ENCODE measurements at regions not wholly inside any gene's neighbourhood (a gene's known extent, or its start where the extent isn't known, plus 50 kb on each side); places are given as distances from the start of the nearest gene placed in this dataset.
"Not testable (repeated sequence)": the region's sequence is repeated elsewhere in the genome, so short reads cannot be mapped to it uniquely, and the experiment has no call there.

DNA sequence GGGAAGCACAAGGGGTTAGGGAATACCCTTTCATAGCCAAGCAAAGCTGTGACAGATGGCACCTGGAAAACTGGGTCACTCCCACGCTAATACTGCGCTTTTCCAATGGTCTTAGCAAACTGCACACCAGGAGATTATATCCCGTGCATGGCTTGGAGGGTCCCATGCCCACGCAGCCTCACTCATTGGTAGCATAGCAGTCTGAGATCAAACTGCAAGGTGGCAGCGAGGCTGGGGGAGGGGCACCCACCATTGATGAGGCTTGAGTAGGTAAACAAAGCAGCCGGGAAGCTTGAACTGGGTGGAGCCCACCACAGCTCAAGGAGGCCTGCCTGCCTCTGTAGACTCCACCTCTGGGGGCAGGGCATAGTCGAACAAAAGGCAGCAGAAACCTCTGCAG lies 63.2 kb upstream of the ADAMTS3 start:
- H3K27ac Mint-ChIP-seq; ATAC-seq; H3K36me3 Mint-ChIP-seq; H3K4me3 Mint-ChIP-seq; H3K4me1 Mint-ChIP-seq (ENCODE audit: low read depth in 2 of 2); DNase-seq (ENCODE audit: low spot score); H3K27me3 Mint-ChIP-seq: not testable (repeated sequence)
- H3K9me3 Mint-ChIP-seq: peaks cover 13% of the 10 kb centered on the region

DNA sequence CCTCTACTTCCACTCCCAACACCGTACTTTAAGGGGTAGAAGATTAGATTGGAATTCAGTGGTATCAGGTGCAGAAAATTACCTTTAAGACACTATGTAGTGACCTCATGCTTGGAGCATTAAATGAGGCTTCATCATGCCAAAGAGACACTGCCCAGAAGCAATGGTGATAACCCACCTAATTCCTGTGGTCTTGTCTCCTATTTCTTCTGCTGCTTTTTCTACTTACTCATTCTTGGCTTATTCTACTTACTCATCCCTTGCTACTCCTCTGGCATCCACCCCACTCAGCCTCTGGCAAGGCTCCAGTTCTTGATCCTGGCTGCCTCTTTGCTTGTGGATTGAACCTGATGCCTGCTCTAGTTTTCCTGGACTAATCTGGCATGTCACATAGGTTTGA lies 62.3 kb upstream of the ADAMTS3 start:
- Mint-ChIP-seq H3K4me3 (no peak overlapping the region), H3K9me3 (peaks cover 13% of the 10 kb centered on the region), H3K4me1 (ENCODE audit: low read depth in 2 of 2) (no peaks in the 10 kb centered on the region), H3K36me3 (no peaks in the 10 kb centered on the region), H3K27ac (no peak overlapping the region), H3K27me3 (no peaks in the 10 kb centered on the region)
- ATAC-seq (no peak), DNase-seq (ENCODE audit: low spot score) (no peak)

DNA sequence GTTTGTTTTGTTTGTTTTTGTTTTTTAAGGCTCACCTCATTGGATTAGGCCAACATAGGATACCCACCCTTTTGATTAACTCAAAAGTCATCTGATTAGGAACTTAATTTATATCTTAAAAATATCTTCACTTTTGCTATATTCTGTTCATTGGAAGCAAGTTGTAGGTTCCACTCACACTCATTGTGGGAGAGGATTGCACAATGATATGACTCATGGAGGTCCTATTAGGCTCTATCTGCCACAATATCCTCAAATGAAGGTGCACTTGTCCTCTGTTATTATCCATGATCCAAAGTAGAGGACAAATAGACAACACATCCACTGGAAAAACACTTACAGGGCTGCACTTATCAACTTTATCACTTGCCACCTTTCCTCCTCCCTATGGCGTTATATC lies 60.5 kb upstream of the ADAMTS3 start:
- Mint-ChIP-seq H3K4me3 (no peak overlapping the region), H3K4me1 (ENCODE audit: low read depth in 2 of 2) (no peaks in the 10 kb centered on the region), H3K9me3 (peaks cover 5% of the 10 kb centered on the region), H3K27ac (no peak overlapping the region), H3K36me3 (no peaks in the 10 kb centered on the region), H3K27me3 (no peaks in the 10 kb centered on the region)
- ATAC-seq (no peak), DNase-seq (ENCODE audit: low spot score) (no peak)

DNA sequence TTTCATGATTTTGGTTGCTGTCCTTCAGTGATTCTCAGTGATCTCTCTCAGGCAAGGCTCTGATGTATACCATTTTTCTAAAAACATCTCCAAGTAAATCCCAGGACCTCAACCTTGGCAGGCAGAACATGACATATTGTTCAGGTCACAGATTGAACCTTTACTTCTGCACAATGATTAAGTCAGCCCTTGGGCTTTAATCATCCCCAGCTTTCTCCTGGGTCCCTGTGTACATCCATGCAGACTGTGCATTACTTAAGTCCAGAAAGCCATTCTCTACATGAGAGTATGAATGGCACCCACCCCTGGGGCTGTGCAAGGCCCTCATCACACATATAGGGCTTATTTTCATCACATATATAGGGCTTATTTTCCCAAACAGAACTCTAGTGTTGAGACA lies 58.7 kb upstream of the ADAMTS3 start:
- H3K4me3 Mint-ChIP-seq: no peak overlapping the region
- no peaks in the 10 kb centered on the region for H3K4me1 Mint-ChIP-seq (ENCODE audit: low read depth in 2 of 2)
- ATAC-seq: no peak
- no peak overlapping the region for H3K27ac Mint-ChIP-seq
- peaks cover 8% of the 10 kb centered on the region for H3K9me3 Mint-ChIP-seq
- H3K36me3 Mint-ChIP-seq: no peaks in the 10 kb centered on the region
- no peaks in the 10 kb centered on the region for H3K27me3 Mint-ChIP-seq
- no peak for DNase-seq (ENCODE audit: low spot score)

All from natural killer cell treated with Interleukin-12 subunit alpha and Interleukin-12 subunit beta and Interleukin-15 and Interleukin-18, amount 100 ng/mL, for 72 hours (primary cell).